Activated T-cell treated with anti-CD3 and anti-CD28 coated beads, Interleukin-2, amount 50 U/mL, for 48 hours (primary cell): ENCODE measurements at regions not wholly inside any gene's neighbourhood (a gene's known extent, or its start where the extent isn't known, plus 50 kb on each side); places are given as distances from the start of the nearest gene placed in this dataset.
"Not testable (repeated sequence)": the region's sequence is repeated elsewhere in the genome, so short reads cannot be mapped to it uniquely, and the experiment has no call there.

Source experiments
- DNase-seq, 2 experiments: peaks; one replicate each; pipeline ENCODE4 v3.0.0-alpha.2; 2020

DNA sequence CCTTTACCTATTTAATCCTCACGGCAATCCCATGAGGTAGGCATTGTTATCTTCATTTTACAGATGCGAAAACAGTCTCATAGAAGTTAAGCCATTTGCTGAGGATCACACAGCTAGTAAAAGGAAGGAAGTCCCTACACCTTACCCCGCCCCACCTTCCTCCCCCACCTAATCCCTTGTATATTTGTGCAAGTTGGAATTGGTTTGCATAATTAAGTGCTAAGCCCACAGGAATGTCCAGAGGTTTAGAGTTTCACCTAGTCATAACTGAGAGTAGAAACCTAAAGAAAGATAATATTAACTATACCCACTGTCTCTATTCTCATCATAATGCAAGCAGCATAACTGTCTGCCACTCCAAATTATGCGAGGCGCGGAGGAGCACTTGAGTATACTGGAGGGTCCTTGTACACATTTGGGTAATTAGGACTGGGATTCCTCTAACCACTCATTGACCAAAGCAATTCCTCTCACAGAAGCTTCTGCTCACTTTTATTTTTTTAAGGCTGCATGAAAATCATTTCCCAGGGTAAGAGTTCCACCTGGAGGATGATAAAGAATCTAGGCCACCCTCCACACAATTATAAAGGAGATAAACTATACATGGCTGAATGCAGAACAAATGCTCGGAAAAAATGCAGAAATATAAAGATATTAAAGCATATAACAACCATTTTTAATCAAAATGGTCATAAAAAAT is 199.9 kb downstream of the FAM181B start:
- no peak for DNase-seq

- DNase-seq = no peak
Observed at GRCh38 chr11:82529936-82530335, 203.7 kb downstream of the FAM181B start.

DNA sequence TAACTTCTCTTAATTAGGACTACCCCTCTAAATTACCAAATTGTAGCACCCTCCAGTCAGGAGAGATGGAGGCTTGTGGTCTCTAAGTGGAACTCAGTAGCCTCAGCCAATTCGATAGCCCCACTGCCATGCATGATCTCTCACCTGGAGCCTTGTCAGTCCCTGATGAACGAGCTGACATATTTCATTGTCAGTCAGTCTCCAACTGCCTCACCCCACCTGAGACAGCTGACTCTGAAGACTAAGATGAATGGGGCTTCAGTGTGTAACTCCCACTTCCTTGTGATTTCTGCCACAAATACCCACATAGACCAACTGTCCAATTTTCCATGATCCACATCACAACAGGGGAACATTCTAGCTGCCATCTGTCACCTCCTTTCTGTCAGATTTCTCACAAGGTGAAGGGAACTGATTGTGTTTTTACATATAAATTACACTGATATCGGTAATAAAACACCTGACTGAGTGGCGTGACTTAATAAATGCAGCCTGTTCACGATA is 206.5 kb downstream of the FAM181B start:
- no peak for DNase-seq

DNA sequence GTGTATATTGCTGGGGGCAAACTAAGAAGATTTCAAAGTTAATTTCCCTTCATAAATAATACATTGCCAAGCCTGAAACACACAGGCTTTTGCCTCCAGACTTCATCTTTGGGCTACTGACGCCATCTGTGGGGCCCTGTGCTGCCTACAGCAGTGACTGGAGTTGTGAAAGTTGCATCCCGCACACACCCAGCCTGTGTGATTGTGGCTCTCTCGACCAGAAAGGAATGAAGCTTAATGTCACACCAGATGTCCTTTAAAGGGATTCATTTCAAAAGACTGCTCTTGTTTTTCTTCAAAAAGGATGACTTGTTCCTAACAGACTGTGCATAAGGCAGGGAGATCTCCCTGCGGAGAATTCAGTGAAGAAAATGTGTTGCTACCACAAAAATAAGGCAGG is 210.5 kb downstream of the FAM181B start:
- DNase-seq = no peak

DNA sequence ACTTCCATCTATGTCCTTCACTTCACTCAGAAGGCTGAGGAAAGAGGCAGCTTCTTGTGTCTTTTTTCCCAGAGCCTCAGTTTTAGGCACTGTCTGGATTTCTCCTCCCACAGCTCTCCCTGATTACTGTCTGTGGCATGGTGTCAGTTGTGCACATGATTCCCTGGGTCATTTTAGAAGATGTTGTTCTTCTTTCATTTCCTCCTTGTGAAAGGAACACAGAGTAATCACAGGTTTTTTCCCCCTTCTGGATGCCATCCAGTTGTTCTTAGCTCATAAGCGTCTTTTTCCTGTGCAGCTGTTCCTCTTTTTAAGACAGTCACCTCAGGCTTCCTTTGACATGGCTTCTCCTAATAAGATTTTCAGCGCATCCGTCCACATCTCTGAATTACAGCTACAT is 212.2 kb downstream of the FAM181B start:
- no peak for DNase-seq

GRCh38 chr11:82507288-82507687 is 226.4 kb downstream of the FAM181B start:
- DNase-seq = no peak

GRCh38 chr11:82505379-82505778 is 228.3 kb downstream of the FAM181B start:
- no peak for DNase-seq

- not testable (repeated sequence) for DNase-seq
Observed at GRCh38 chr11:82501174-82501573, 232.5 kb downstream of the FAM181B start.

DNA sequence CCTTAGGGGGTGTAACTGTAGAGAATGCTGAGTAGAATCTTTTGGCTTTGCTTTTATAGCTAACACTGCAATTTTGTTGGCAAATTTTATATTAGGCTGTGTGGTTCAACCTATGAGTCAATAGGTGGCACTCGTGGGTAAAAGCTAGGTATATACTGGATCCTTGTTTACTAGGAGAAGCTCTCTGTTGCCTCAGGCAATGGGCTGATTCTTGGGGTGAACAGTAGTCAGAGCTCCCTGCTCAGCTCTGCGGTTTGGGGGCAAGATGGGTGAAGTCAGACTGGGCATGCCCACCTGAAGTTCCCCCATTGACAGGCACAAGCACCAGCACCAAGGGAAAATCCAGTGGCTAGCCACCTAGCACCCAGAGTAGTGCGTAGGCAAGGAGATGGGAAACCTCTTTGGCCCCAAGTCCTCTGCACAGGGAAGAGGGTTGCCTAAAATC is 238.7 kb downstream of the FAM181B start:
- DNase-seq = no peak

GRCh38 chr11:82474876-82475275 is 258.8 kb downstream of the FAM181B start:
- no peak for DNase-seq

GRCh38 chr11:82465481-82465880 is 268.2 kb downstream of the FAM181B start:
- no peak for DNase-seq

DNA sequence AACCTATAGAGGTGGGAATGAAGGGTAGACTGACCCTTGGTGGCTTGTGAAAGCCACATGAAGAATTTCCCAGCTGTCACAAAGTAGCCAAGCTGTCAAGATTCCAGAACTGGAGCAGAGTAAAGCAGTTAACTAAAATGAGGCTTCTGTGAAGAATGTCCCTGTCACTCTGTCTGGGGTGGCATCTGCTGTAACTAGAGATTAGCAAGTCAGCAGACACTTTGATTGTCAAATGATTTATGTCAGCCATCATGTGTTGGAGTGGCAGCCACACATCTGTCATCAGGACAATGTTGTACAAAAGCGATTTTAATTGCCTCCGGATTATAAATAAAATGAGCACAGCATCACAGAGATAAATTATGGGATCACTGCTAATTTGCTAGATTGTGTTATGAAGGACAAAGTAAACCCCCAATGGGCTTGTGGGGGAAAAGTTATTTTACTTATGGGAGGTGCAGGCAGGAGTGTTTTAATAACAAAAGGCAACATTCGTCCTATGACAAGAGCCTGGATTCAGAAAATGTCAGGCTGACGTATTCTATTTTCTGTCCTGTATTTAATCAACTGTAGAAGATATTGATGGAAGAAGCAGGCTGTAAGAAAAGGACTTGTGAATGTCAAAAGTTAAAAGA is 270.9 kb downstream of the FAM181B start:
- no peak for DNase-seq

DNA sequence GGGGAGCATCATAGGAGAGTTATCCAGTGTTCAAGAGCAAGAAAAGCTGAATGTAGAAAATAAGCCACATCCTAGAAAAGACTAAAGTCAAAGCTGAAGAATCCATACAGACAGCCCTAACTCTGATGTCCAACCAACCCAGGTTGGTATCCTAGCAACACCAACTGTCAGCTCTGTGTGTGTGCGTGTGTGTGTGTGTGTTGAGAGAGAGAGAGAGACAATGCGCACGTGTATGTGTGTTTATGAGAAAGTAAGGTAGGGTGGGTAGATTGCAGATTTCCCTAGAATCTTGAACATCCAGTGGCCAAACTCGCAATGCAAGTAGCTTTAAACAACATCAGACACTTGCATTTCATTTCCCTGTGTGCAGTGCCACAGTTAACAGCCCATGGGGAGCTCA is 274.9 kb downstream of the FAM181B start:
- no peak for DNase-seq

- no peak for DNase-seq
Observed at GRCh38 chr11:82458147-82458546, 275.5 kb downstream of the FAM181B start.

- no peak for DNase-seq
Observed at GRCh38 chr11:82450996-82451395, 282.7 kb downstream of the FAM181B start.

GRCh38 chr11:82406611-82407010 is 327.1 kb downstream of the FAM181B start:
- no peak for DNase-seq

DNA sequence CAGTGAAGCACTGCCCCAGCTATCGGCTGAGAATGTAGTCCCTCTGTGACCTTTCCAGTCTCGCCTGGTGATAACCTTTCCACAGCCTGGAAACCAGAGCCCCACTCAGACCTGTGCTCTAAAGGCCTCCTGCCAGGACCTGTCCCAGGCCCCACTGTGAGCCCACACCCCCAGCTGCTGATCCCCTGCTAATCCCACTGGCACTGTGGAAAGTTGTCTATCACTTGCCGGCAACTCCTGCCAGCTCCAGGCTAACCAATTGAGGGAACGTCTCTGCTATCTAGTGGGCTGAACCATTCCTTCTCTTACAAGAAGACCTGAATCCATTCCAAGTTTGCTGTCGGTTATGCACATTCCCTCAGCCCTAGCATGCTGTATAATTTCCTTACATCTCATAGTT is 328.2 kb downstream of the FAM181B start:
- DNase-seq = no peak

- DNase-seq = no peak
Observed at GRCh38 chr11:82404981-82405380, 328.7 kb downstream of the FAM181B start.

GRCh38 chr11:82403640-82404305 is 329.9 kb downstream of the FAM181B start:
- DNase-seq = no peak

DNA sequence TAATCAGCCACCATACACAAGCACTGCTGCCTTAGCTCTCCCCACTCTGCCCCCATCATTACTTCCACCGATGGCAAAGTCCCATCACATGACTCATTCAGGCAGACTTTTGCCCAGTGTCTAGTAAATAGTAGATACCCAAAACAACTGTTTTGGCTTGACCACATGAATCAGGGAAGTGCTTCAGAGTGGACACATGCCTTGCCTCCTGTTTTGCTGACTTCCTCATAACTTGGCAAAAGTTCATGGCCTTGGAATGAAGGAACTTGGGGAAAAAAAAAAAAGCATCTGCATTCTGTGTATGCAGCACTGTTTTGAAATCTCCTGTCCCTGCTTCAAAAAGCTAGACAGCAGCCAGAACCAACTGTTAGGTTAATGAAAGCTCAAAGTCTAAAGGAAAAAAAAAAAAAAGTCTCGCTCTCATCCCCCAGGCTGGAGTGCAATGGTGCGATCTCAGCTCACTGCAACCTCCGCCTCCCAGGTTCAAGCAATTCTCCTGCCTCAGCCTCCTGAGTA is 335.3 kb downstream of the FAM181B start:
- no peak for DNase-seq

DNA sequence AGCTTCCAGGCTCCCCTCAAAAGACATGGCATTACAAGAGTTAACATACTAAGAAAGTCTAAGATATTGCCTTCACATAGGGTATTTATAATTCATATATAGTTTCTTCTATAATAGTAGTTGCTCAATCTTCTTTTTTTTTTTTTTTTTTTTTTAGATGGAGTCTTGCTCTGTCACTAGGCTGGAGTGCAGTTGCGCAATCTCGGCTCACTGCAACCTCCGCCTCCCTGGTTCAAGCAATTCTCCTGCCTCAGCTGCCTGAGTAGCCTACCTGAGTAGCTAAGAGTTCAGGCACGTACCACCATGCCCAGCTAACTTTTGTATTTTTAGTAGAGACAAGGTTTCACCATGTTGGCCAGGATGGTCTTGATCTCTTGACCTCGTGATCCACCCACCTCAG is 337.0 kb downstream of the FAM181B start:
- DNase-seq = not testable (repeated sequence)

DNA sequence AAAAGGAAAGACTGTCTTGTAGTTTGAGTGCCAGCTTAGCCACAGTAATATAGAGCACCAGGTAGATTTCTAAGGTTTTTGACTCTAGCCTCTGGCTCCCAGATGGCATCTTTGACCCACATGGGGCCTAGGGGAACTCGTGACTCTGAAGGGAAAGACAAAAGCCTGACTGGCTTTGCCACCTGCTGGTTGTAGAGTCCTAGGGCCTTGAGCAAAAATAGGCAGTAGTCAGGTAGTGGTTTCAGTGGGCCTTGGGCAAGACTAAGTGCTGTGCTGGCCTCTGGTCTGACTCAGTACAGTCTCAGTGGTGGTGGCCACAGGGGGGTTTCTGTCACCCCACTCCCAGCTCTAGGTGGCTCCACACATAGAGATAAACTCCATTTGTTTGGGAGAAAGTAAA is 349.4 kb downstream of the FAM181B start:
- DNase-seq = no peak

GRCh38 chr11:82373781-82374542 is 359.7 kb downstream of the FAM181B start:
- no peak for DNase-seq
